Ishikawa (cell line): ENCODE measurements at regions not wholly inside any gene's neighbourhood (a gene's known extent, or its start where the extent isn't known, plus 50 kb on each side); places are given as distances from the start of the nearest gene placed in this dataset.

Experiments
- CREB1 ChIP-seq: IDR thresholded peaks from 2 replicates; pipeline ENCODE4 v1.6.1; 2012; ENCODE audit warnings: low read depth
- EGR1 ChIP-seq: IDR thresholded peaks from 2 replicates; pipeline ENCODE4 v1.6.1; 2012
- EP300 ChIP-seq: IDR thresholded peaks from 2 replicates; pipeline ENCODE4 v1.6.1; 2012; ENCODE audit warnings: borderline replicate concordance
- FOXM1 ChIP-seq: IDR thresholded peaks from 2 replicates; pipeline ENCODE4 v1.6.1; 2012; ENCODE audit warnings: low read depth, borderline replicate concordance
- MAX ChIP-seq: IDR thresholded peaks from 2 replicates; pipeline ENCODE4 v1.6.1; 2012
- TCF12 ChIP-seq: IDR thresholded peaks from 2 replicates; pipeline ENCODE4 v1.6.1; 2012; ENCODE audit warnings: low read depth
- TF ChIP-seq, protein P1 (sequence below): IDR thresholded peaks from 2 replicates; pipeline ENCODE4 v1.6.1; 2012

- no peak for TF ChIP-seq EP300
- no peak for TF ChIP-seq MAX
- no peak for TF ChIP-seq TCF12
- no peak for TF ChIP-seq CREB1
- TF ChIP-seq FOXM1: no peak
- TF ChIP-seq, protein P1, sequence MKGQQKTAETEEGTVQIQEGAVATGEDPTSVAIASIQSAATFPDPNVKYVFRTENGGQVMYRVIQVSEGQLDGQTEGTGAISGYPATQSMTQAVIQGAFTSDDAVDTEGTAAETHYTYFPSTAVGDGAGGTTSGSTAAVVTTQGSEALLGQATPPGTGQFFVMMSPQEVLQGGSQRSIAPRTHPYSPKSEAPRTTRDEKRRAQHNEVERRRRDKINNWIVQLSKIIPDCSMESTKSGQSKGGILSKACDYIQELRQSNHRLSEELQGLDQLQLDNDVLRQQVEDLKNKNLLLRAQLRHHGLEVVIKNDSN: no peak
- no peak for TF ChIP-seq EGR1
These were observed 515.5 kb upstream of the CHAC2 start for GRCh38 chr2:53252115-53252514.
